NOMO-1 treated with DMSO at 0.1 percent for 48 hours (cell line): ENCODE measurements at regions not wholly inside any gene's neighbourhood (a gene's known extent, or its start where the extent isn't known, plus 50 kb on each side); places are given as distances from the start of the nearest gene placed in this dataset.

Experiments
- DNase-seq: peaks from one replicate; lab custom pipeline; 2025; ENCODE audit not compliant: unreplicated experiment; lab: John Stamatoyannopoulos, UW

- DNase-seq: no peak
Measured at GRCh38 chr2:193556766-193557470, 1362.2 kb upstream of the TMEFF2 start.

GRCh38 chr2:193549661-193550060 is 1354.9 kb upstream of the TMEFF2 start:
- peak; percentile 13 for DNase-seq

GRCh38 chr2:193542762-193543161 is 1348.0 kb upstream of the TMEFF2 start:
- no peak for DNase-seq

GRCh38 chr2:193539188-193539587 is 1344.5 kb upstream of the TMEFF2 start:
- no peak for DNase-seq

- no peak for DNase-seq
Measured at GRCh38 chr2:193538061-193538460, 1343.3 kb upstream of the TMEFF2 start.

- no peak for DNase-seq
Measured at GRCh38 chr2:193537531-193537930, 1342.8 kb upstream of the TMEFF2 start.

GRCh38 chr2:193528458-193528857 is 1333.7 kb upstream of the TMEFF2 start:
- DNase-seq: no peak

GRCh38 chr2:193527146-193527545 is 1332.4 kb upstream of the TMEFF2 start:
- DNase-seq: no peak

- no peak for DNase-seq
Measured at GRCh38 chr2:193523662-193524061, 1328.9 kb upstream of the TMEFF2 start.

GRCh38 chr2:193521523-193521922 is 1326.8 kb upstream of the TMEFF2 start:
- DNase-seq: no peak

GRCh38 chr2:193520709-193521458 is 1326.2 kb upstream of the TMEFF2 start:
- no peak for DNase-seq

- no peak for DNase-seq
Measured at GRCh38 chr2:193518041-193518817, 1323.5 kb upstream of the TMEFF2 start.

- no peak for DNase-seq
Measured at GRCh38 chr2:193517615-193518014, 1322.9 kb upstream of the TMEFF2 start.

- no peak for DNase-seq
Measured at GRCh38 chr2:193506035-193506434, 1311.3 kb upstream of the TMEFF2 start.

- DNase-seq: no peak
Measured at GRCh38 chr2:193505620-193506019, 1310.9 kb upstream of the TMEFF2 start.

GRCh38 chr2:193502363-193503035 is 1307.8 kb upstream of the TMEFF2 start:
- no peak for DNase-seq

- DNase-seq: no peak
Measured at GRCh38 chr2:193496786-193497185, 1302.1 kb upstream of the TMEFF2 start.

GRCh38 chr2:193482557-193482956 is 1287.8 kb upstream of the TMEFF2 start:
- peak; percentile 49 for DNase-seq

- no peak for DNase-seq
Measured at GRCh38 chr2:193480187-193480586, 1285.5 kb upstream of the TMEFF2 start.

GRCh38 chr2:193476171-193476800 is 1281.6 kb upstream of the TMEFF2 start:
- peak; percentile 67 for DNase-seq

- DNase-seq: no peak
Measured at GRCh38 chr2:193475038-193475437, 1280.3 kb upstream of the TMEFF2 start.
